ENCODE measurements at regions not wholly inside any gene's neighbourhood (a gene's known extent, or its start where the extent isn't known, plus 50 kb on each side); places are given as distances from the start of the nearest gene placed in this dataset.
A peak's percentile ranks its signal among the peaks of the same experiment; 100 is the strongest.
"Not testable (repeated sequence)": the region's sequence is repeated elsewhere in the genome, so short reads cannot be mapped to it uniquely, and the experiment has no call there.

- no peak for DNase-seq
Measured at GRCh38 chr5:15183520-15183919, 311.9 kb upstream of the ANKH start.

GRCh38 chr5:15170173-15170572, 298.6 kb upstream of the ANKH start:
- no peak for DNase-seq

- DNase-seq: no peak
Measured at GRCh38 chr5:15168358-15168757, 296.8 kb upstream of the ANKH start.

GRCh38 chr5:15160091-15160490, 288.5 kb upstream of the ANKH start:
- no peak for DNase-seq

- no peak for DNase-seq
Measured at GRCh38 chr5:15159606-15160005, 288.0 kb upstream of the ANKH start.

GRCh38 chr5:15142458-15142857, 270.9 kb upstream of the ANKH start:
- DNase-seq: no peak

- DNase-seq: no peak
Measured at GRCh38 chr5:15137414-15137813, 265.8 kb upstream of the ANKH start.

- no peak for DNase-seq
Measured at GRCh38 chr5:15135661-15136060, 264.1 kb upstream of the ANKH start.

- DNase-seq: no peak
Measured at GRCh38 chr5:15133456-15133965, 261.9 kb upstream of the ANKH start.

GRCh38 chr5:15132816-15133405, 261.3 kb upstream of the ANKH start:
- no peak for DNase-seq

- DNase-seq: no peak
Measured at GRCh38 chr5:15131909-15132308, 260.3 kb upstream of the ANKH start.

- DNase-seq: no peak
Measured at GRCh38 chr5:15124871-15125568, 253.4 kb upstream of the ANKH start.

- no peak for DNase-seq
Measured at GRCh38 chr5:15124461-15124860, 252.9 kb upstream of the ANKH start.

GRCh38 chr5:15117688-15118087, 246.1 kb upstream of the ANKH start:
- no peak for DNase-seq

- no peak for DNase-seq
Measured at GRCh38 chr5:15116996-15117395, 245.4 kb upstream of the ANKH start.

GRCh38 chr5:15106530-15107283, 235.1 kb upstream of the ANKH start:
- no peak for DNase-seq

- DNase-seq: peak; percentile 14 to 31
Measured at GRCh38 chr5:15105799-15106393, 234.3 kb upstream of the ANKH start.

- no peak for DNase-seq
Measured at GRCh38 chr5:15103864-15104263, 232.3 kb upstream of the ANKH start.

- DNase-seq: no peak
Measured at GRCh38 chr5:15103130-15103529, 231.6 kb upstream of the ANKH start.

GRCh38 chr5:15097552-15097951, 226.0 kb upstream of the ANKH start:
- no peak for DNase-seq

GRCh38 chr5:15096686-15097085, 225.1 kb upstream of the ANKH start:
- DNase-seq: not testable (repeated sequence)

GRCh38 chr5:15092801-15093200, 221.2 kb upstream of the ANKH start:
- no peak for DNase-seq

- no peak for DNase-seq
Measured at GRCh38 chr5:15085671-15086070, 214.1 kb upstream of the ANKH start.

- no peak for DNase-seq
Measured at GRCh38 chr5:15082096-15082495, 210.5 kb upstream of the ANKH start.

All from stimulated activated CD4-positive, alpha-beta T cell treated with anti-CD3 and anti-CD28 coated beads, Interleukin-2, amount 100 ng/mL, for 48 hours (primary cell).